ENCODE measurements at regions not wholly inside any gene's neighbourhood (a gene's known extent, or its start where the extent isn't known, plus 50 kb on each side); places are given as distances from the start of the nearest gene placed in this dataset.

DNA sequence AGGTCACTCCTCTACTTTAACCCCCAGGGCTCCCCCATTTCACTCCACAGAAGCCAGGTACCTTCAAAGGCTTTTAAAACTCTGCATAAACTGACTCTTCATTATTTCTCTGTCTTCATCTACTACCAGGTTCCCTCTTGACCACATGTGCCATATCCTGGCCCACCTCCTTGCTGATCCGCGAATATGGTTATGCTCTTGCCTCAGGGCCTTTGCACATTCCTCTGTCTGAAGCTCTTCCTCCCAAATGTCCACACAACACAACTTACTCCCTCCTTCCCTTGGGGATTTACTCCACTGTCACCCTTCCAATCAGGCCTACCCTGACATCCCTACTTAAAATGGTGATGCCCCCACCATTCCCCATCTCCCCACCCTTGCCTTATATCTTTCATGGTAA is 134.6 kb upstream of the ANKRD55 start:
- TF ChIP-seq EZH2 (IDR thresholded peaks at IDR 0.05; ENCODE audit: low read length, missing control alignments) = no peak
- TF ChIP-seq, protein P1, sequence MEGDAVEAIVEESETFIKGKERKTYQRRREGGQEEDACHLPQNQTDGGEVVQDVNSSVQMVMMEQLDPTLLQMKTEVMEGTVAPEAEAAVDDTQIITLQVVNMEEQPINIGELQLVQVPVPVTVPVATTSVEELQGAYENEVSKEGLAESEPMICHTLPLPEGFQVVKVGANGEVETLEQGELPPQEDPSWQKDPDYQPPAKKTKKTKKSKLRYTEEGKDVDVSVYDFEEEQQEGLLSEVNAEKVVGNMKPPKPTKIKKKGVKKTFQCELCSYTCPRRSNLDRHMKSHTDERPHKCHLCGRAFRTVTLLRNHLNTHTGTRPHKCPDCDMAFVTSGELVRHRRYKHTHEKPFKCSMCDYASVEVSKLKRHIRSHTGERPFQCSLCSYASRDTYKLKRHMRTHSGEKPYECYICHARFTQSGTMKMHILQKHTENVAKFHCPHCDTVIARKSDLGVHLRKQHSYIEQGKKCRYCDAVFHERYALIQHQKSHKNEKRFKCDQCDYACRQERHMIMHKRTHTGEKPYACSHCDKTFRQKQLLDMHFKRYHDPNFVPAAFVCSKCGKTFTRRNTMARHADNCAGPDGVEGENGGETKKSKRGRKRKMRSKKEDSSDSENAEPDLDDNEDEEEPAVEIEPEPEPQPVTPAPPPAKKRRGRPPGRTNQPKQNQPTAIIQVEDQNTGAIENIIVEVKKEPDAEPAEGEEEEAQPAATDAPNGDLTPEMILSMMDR (conservative IDR thresholded peaks at IDR 0.05 in 1 of 2, IDR thresholded peaks at IDR 0.05 in 1 of 2; ENCODE audit: low read depth in 1 of 2, low read length in 2 of 2) = no peak

All from fibroblast of lung (primary cell).